GM18867 (cell line): ENCODE measurements at regions not wholly inside any gene's neighbourhood (a gene's known extent, or its start where the extent isn't known, plus 50 kb on each side); places are given as distances from the start of the nearest gene placed in this dataset.

Source experiments
- ATAC-seq: cut with Tn5 transposase; IDR thresholded peaks from one replicate; pipeline ENCODE4 v1.9.1; 2021; ENCODE audit warnings: mild to moderate bottlenecking, moderate library complexity; ENCODE audit not compliant: unreplicated experiment

DNA sequence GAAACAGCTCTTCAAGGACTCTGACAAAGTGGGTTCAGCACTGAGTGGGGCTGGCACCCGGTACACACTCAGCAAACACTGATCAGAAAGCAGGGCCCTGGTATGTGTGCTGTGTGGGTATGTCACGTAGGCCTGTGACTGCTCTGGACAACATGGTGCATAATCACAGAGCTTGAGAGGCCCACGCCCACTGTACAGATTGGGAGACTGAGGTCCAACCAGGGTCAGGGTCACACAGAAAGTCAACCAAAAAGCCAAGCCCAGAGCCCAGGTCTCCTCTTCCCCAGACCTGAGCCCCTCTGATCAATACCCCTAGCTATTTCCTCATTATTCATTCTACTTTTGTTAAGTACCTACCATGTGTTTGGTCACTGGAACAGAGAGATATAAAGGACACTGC, 166.1 kb upstream of the LINGO1 start:
- ATAC-seq, result no peak

DNA sequence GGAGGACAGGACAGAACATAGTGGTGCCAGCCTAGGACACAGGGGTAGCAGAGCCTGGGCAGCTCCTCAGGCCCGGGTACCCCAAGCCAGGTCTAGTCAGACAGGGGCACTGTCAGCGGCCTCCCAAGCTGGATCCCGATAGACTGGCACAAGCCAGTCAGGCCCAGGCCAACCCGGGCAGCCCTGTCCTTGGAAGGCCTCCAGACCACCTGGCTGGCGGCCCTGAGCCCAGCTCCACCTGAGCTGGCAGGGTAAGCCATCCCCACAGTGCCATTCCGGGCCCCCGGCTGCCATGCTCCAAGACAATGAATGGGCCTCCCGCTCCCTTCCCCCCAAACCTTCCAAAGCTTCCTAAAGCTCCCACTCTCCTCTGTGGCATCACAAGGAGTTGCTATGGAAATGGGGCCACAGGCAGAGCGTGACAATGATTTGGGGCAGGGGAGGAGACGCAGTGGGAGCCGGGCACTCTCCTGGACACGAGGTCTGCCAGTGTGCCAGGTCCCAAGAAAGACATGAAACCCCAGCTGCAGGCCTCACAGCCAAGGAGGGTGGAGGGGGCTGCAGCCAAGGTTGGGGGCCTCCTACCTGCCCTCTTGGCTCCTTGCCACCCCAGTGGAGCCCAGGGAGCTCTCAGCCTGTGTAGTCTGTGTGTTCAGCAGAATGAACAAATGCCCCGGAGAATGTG, 165.6 kb upstream of the LINGO1 start:
- no peak for ATAC-seq

DNA sequence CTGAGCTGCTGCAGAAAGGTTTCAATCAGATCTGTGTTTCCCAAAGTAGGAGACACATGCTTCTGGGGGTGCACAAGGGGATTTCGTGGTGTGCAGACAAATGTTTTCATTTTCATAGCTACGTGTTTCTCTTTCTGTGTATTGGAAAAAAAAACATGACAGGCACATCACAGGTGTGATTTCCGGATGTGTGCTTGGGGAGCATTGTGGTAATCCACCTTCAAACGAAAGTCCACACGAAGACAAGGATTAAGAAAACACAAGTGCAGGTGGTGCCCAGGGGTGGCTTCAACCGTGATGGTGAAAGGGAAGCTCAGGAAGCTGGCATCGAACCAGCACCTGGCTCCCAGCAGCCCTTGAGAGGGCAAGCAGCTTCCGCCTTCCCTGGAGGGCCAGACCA, 164.6 kb upstream of the LINGO1 start:
- no peak for ATAC-seq

DNA sequence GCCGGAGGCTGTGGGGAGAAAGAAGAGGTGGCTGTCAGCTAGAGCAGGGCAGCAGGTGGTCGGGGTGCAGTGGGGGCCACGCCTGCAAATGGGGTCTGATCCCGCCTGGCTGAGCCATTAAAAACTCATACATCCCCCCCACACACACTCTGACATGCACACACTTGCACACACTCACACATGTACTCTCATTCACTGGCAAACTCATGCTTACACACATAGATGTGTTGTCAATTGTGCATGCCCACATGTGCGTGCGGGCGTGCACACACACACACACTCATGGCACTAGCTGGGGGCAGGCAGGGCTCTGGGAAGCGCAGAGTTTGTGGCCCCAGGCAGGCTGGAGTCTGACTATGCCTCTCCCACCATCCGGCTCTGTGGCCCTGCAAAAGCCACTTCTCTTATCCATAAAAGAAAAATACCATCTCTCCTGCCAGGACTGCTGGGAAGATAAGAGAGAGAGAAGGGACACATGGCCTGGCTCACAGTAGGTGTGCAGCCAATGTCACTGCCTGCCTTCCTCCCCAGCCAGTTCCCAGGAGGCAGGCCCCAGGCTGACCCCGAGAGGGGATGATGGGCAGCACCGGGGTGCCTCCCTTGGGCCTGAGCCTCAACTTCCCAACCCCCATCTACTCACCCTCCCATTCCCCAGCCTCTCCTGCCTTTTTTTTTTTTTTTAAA, 163.5 kb upstream of the LINGO1 start:
- ATAC-seq, result no peak

DNA sequence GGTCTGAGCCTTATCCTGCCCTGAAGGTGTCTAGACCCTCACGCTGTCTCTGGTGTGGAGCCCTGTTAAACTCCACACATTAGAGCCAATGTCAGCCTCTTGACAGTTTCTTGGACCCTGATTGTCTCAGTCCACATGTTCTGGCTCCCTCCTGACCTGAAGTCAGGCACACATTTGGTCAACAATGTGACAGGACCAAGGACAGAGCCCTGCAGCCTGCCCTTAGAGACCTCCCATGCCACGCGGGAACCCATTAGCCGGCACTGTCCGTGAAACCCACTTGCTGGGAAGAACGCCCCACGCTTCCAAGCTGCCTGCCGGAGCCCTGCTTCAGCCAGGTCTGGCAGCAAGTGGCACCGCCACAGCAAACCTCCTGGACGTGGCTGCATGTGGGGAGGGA, 162.7 kb upstream of the LINGO1 start:
- ATAC-seq, result no peak

DNA sequence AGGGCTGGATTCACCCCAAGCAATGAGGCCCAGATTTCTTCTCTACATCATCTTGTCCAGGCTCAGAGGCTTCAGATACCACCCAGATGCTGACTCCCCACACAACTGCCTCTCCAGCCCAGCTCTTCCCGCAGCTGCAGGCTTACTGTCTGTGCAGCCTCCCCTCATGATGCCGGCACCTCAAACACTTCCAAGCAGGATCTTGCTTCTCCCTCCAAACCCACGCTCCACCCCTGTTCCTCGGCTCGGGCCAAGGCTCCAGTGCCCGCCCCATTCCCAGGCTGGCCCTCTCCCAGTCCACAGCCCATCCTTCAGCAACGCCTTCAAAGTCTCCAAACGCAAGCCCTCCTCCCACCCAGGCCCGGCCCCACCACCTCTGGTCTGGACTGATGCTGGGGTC, 159.2 kb upstream of the LINGO1 start:
- ATAC-seq, result no peak

DNA sequence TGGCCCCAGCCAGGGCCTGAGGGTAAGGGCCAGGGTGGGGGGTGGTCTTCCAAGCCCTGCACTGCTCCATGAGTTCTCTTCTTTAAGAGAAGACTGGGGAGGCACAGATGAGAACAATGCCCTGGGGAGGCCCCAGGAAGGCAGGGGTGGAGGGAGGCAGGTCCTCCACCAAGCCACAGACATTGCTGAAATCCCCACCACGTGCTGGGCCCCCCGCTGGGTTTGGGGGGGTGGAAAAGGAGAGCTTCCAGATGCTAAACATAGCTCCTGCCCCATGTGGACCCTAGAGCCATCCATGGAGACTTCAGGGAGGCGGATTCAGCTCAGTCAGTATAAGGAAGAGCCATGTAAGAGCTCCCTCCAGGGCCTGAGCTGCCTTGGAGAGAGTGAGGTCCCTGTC, 157.8 kb upstream of the LINGO1 start:
- no peak for ATAC-seq

DNA sequence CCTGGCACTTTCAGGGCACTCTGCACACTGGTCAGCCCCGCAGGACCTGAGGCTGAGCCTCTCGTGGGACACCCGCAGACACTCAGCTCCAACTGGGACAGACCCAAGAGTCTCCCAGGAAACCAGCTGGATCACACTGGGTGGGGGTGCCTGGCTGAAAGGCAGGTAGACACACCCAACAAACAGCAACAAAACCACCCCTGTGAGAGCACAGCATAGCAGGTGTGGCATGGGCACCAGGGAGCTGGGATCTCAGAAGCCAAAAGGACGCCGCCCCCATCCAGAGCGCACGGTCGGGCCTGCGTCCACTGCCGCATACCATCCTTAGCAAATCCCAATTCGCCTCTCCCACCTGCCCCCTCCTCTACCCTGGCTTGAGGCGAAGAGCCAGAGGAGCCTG, 154.2 kb upstream of the LINGO1 start:
- ATAC-seq, result no peak

DNA sequence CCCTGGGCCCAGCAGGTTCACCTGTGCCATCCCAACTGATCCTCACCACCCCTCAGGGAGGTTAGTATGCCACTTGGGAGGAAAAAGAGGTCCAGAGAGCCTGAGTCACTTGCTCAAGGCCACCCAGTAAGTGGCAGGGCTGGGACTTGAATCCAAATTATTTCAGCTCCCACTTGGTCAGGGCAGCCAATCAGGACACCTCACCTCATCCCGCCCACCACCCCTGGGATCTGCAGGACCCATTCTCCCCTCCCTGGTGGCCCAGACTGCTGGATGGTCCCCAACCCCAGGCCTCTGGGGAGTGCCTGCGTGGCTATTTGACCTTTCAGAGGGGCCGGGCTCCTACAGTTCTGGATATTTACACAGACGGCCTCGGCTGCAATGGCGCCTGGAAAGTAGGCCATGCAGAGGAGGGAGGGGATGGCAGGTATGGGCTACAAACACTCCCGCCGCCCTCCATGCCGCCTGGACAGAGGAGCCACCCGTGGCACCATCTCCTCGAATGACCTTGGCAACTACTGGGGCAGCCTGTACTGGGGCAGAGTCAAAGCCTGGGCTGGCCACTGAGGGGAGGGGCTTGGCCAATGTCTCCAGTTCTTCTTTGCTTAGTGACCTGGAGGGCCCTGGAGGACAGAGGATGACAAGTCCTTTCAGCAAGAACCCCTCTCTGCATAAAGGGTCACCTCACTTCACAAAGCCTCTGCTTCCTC, 153.6 kb upstream of the LINGO1 start:
- no peak for ATAC-seq

DNA sequence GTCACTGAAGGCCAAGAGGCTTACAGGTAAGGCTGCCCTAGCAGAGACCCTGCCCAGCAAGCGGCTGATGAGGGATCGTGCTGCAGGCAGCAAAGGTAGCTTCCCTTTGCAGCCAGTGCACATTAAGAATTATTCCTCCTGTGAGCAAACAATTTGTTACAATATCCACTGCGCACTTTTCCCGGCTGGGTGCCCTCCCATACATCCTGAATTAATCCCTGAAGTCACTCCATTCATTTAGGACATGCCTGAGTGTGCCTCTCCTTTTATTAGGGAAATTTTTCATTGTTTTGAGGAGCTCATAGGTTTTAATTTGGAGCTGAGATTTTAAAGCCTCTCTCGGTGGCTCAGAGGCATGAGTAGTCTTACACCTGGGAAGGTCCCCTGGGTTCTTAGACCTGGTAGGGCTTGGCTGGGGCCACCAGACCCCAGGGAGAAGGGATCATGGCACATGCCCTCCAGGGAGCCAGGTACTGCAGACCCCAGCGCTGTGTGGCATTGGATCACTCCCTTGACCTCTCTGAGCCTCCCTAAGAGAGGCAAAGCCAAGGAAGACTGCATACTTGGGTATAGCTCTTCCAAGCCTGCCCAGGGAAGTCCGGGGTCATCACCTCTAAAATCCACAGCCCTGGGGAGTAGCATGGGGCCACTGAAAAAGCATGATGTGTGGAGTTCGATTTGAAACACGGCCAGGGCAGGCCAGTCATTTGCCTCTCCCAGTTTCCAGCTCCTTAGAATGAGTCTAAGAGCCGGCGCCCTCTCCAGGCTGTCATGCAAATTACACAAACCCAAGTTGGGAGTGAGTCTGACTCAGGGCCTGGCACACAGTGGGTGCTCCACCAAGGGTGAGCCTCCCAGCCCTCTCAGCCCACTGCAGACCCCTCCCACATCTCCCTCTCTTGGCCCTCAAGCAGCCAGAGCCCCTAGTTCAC, 151.9 kb upstream of the LINGO1 start:
- no peak for ATAC-seq

DNA sequence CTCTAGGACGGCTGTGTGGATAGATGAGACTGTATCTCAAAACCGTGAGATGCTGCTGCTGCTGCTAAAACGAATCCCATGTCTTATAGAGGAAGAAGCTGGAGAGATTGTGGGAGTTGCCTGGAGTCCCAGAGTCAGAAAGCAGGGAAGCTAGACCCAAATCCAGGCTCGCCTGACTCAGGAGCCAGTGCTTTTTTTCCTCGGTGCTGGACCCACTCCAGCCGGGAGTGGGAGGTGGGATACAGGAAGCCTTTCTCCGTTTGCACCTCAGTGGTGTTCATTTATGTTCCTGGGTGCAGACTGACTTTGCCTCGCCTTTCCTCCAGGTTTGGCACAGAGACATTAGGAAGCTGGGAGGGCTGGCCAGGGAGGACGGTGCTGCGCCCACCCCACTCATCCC, 150.9 kb upstream of the LINGO1 start:
- no peak for ATAC-seq

DNA sequence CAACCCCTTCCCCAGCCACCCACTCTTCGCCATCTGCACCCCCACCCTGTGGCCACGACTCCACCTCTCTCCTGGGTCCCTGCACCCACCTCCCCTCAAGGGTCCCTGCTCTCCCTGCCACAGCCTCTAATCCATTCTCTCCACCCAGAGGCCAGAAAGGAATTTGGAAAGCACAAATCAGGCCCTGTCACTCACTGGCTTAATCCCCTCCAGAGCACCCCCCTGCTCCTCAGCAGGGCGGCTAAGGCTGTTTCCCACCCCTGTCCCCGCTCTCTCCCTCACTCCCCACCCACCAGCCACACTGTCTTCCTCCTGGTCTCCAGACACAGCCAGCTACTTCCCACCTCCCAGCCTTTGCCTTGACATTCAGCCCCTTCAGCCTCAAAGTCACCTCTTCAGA, 150.0 kb upstream of the LINGO1 start:
- no peak for ATAC-seq

DNA sequence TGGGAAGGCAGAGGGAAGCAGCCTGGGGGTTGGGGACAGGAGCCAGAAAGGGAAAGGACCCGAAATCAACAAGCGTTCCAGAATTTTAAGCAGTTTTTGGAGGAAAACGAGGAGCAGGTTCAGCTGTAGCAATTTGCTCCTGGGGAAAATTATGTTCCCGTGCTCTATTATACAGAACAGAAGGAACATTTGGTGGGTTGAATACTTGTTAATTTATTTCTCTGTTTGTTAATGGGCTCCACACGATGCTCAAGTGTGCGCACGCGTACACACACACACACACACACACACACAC, 149.2 kb upstream of the LINGO1 start:
- ATAC-seq, result no peak

DNA sequence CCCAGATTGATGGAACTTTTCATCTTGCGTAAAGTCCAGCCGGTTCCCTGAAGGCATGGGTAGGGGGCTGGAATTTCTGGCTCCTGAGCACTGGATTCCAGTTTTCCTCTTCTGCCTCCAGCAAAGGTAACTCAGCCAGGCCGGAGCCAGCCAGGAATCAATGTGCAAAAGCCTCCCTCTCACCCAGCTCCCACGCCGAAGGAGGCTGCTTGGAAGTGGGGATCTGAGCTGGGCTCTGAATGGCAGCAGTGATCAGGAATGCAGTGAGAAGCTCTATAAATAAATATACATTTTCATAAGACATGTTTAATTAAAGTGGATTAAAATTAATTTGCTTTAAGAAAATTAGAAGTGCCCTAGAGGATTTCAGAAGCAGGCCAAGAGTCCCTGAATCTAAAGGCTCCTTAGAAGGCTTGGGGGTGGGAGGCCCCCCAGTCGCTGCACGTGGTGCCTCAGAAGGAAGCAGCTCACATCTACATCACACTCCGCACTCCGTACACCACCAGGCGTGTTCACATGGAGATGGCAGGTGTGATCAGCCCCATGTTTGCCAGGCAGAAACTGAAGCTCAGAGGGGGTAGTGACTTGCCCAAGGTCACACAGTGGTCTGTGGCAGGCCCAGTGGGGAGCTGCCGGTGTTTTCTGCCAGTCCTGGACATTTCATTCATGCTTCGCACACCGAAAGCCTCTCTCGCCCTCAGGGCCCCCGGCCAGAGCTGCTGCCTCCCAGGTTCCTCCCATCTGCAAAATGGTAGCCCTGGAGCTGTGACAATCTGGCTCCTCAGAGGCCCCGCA, 148.6 kb upstream of the LINGO1 start:
- ATAC-seq, result no peak

DNA sequence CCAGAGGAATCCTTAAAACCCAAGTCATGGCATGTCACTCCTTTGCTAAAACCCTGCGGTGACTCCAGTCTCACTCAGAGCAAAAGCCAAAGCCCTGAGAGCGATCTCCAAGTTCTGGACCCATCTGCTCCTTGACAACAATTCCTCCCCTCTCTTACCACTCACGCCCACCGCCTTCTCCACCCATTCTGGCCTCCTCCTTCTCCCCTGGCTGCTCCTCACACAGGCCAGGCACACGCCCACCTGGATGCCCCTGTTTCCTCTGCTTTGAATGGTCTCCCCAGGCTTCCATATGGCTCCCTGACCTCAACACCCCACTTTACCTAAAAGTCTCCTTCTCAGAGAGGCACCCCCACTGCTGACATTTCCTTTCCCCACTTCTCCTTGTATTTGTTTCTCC, 146.1 kb upstream of the LINGO1 start:
- no peak for ATAC-seq

DNA sequence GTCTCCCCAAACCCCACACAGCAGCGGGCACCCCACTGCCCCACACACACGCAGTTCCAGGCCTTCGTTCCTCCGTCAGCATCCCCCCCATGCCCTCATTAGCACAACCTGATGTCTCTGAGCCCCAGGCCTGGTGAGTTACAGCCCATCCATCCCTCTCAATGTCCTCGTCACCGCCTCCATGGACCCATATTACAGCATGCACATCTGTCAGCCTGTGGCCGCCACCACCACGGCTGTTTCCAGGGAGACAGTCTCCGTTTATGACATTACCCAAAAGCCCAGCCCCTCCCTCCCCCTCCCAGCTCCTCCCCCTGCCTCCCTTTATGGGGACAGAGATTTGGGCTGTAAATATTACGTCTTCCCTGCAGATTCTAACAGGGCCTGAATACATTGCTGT, 143.1 kb upstream of the LINGO1 start:
- no peak for ATAC-seq

DNA sequence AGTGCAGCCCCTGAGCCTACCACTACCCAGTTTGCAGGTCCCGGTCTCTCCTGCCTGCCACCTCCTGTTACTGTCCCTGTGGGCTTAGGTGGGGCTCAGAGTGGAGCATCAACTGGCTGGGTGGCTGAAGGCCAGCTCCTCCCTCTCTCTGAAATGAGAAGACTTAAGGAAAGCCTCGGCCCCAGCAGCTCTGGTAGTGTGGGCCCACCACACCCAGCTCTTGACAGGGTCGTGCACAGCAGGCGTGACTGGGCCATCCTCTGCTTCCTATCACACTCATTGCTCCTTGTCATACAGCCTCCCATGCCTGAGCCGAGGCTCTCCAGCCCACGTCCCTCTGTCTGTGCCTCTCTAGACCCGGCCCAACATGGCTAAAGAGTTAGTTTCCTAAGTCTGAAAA, 142.7 kb upstream of the LINGO1 start:
- ATAC-seq, result no peak

DNA sequence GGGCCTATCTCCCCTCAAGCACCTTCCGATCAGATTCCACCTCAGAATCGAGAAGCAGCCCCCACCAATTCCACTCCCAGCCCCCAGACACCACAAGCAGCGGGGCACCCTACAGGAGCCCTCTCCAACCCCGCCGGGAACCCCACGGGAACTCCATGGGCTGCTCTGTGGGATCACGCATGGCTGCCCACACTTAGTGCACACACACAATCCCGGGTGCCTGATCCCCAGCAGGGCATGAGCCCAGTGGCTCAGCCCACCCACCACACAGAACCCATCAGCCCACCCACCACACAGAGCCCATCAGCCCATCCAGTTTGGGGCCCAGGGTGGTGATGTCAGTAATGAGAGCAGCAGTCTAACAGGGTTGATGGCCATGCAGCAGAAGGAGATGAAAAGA, 141.6 kb upstream of the LINGO1 start:
- ATAC-seq, result no peak

DNA sequence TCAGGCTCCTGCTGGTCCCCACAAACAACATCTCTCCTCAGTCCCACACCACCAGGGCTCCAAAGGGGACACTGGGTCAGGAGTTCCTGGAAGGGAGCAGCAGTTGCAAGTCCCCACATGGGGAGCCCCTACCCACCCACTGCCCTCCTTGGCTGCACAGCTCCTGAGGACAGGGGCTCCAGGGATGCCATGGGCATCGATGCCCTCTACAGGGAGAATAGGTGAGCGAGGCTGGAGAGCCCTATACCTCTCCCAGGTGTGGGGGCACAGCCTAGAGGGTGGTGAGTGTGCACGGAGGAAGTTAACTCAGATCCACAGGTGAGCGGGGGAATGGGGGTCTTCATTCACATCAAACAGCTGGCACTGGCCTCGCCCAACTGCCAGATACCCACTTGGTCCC, 141.2 kb upstream of the LINGO1 start:
- ATAC-seq, result no peak

DNA sequence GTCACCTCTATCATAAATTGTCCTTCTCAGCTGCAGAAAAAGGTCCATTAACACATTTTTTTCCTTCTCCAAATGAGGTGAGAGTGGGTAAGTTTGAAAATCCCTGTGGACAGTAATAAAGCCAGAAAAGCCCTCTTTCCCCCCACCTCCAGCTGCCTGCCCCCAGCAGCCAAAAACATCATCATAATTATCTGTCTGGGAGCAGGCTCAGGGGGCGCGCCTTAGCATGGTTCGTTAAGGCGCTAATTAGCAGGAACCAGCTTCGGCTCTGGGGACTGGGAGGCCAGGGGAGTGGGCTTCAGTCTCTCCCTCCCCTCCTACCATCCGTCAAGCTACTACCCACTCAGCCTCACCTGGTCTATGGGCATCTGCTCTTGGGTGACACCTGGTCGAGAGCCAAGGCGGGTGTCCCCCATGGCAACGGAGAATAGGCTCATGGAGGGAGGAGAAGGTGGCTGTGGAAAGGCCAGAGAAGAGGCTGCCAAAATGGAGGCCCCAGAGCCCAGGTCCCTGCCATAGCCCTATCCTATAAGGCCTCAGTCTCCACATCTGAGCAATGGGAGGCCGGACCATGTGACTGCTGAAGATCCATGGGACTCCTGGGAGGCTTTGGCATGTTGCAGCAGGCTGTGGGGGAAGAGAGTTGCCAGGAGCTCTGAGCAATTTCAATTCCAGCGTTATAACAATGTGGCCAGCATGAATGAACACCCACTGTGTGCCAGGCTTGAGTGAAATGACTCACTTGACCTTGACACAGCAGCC, 140.1 kb upstream of the LINGO1 start:
- ATAC-seq, result no peak
